A673 (cell line): ENCODE measurements at regions not wholly inside any gene's neighbourhood (a gene's known extent, or its start where the extent isn't known, plus 50 kb on each side); places are given as distances from the start of the nearest gene placed in this dataset.

Experiments
- EZH2 ChIP-seq: fragments of 200-600 bp; sonication (generic); IDR thresholded peaks from 2 replicates; pipeline ENCODE4 v1.6.1; 2017; ENCODE audit warnings: borderline replicate concordance, low read depth, mild to moderate bottlenecking, mixed read lengths, antibody characterized with exemption, low read length; ENCODE audit not compliant: poor library complexity, severe bottlenecking
- TF ChIP-seq, protein P1 (sequence below): fragments of 300-800, 200-600 bp; sonication (generic); conservative IDR thresholded peaks from 2 replicates; pipeline ENCODE4 v1.5.1; 2017; ENCODE audit warnings: low read depth, mild to moderate bottlenecking, antibody characterized with exemption, low read length, moderate library complexity, mixed read lengths

DNA sequence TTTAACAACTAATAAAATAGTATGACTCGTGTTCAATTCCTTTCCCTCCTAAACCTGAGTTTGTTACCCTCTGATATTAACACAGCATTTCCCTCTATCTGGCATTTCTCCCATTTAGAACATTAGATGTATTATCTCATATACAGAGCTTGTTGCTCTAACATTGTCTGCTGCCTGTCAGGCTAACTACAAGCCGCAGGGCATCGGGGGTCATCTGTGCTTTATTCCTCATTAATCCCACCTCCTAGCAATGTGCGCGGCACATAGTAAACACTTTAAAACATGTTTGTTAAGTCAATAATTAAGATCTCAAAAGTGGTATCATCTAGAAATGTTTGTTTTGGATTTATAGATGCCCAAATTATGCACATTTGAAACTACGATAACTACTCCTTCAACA lies 52.9 kb upstream of the NEBL start:
- TF ChIP-seq, protein P1, sequence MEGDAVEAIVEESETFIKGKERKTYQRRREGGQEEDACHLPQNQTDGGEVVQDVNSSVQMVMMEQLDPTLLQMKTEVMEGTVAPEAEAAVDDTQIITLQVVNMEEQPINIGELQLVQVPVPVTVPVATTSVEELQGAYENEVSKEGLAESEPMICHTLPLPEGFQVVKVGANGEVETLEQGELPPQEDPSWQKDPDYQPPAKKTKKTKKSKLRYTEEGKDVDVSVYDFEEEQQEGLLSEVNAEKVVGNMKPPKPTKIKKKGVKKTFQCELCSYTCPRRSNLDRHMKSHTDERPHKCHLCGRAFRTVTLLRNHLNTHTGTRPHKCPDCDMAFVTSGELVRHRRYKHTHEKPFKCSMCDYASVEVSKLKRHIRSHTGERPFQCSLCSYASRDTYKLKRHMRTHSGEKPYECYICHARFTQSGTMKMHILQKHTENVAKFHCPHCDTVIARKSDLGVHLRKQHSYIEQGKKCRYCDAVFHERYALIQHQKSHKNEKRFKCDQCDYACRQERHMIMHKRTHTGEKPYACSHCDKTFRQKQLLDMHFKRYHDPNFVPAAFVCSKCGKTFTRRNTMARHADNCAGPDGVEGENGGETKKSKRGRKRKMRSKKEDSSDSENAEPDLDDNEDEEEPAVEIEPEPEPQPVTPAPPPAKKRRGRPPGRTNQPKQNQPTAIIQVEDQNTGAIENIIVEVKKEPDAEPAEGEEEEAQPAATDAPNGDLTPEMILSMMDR: no peak
- TF ChIP-seq EZH2: no peak
